ENCODE measurements at regions not wholly inside any gene's neighbourhood (a gene's known extent, or its start where the extent isn't known, plus 50 kb on each side); places are given as distances from the start of the nearest gene placed in this dataset.

GRCh38 chr14:66087231-66087630 lies 398.9 kb upstream of the CCDC196 start (continued):
- no peak for TF ChIP-seq CTCF (conservative IDR thresholded peaks at IDR 0.05; ENCODE audit: low read depth in 2 of 2)
- TF ChIP-seq ZNF114 (CRISPR knock-in tag; IDR thresholded peaks at IDR 0.05) = no peak
- TF ChIP-seq ETS1 (IDR thresholded peaks at IDR 0.05) = no peak
- TF ChIP-seq NANOG (IDR thresholded peaks at IDR 0.05; ENCODE audit: borderline replicate concordance) = no peak
- TF ChIP-seq JUNB (IDR thresholded peaks at IDR 0.05; ENCODE audit: unreplicated experiment) = no peak

- Mint-ChIP-seq H3K27me3 (ENCODE audit: insufficient read depth, low read depth, poor library complexity) (peaks cover 6% of the 10 kb centered on the region), H3K27ac (no peak overlapping the region), H3K4me1 (no peaks in the 10 kb centered on the region), H3K4me3 (no peak overlapping the region), H3K9me3 (no peaks in the 10 kb centered on the region), H3K36me3 (ENCODE audit: low read depth) (no peaks in the 10 kb centered on the region)
- Histone ChIP-seq H3F3A (replicated peaks; ENCODE audit: low read depth) (no peaks in the 10 kb centered on the region), H3K4me1 (ENCODE audit: insufficient read depth) (no peaks in the 10 kb centered on the region), H3K4me2 (no peak overlapping the region), H4K20me1 (replicated peaks; ENCODE audit: insufficient read depth) (no peaks in the 10 kb centered on the region), H3K27me3 (ENCODE audit: insufficient read depth) (no peaks in the 10 kb centered on the region), H2AFZ (no peak overlapping the region), H3K9me2 (ENCODE audit: insufficient read depth) (peaks cover 3% of the 10 kb centered on the region; the same call in 1 of the 2 replicates), H3K27ac (ENCODE audit: low read depth) (no peak overlapping the region), H3K36me3 (ENCODE audit: insufficient read depth) (no peaks in the 10 kb centered on the region), H3K4me3 (no peak overlapping the region), H3K79me2 (replicated peaks; ENCODE audit: insufficient read depth) (no peaks in the 10 kb centered on the region)
- no peak for DNase-seq (ENCODE audit: low spot score)
- no peak for ATAC-seq
- TF ChIP-seq EZH2phosphoT487 (IDR thresholded peaks at IDR 0.05; ENCODE audit: unreplicated experiment) = no peak
- TF ChIP-seq REST (IDR thresholded peaks at IDR 0.05; ENCODE audit: unreplicated experiment) = no peak
- TF ChIP-seq NANOG (IDR thresholded peaks at IDR 0.05; ENCODE audit: borderline replicate concordance) = no peak
- TF ChIP-seq ZNF462 (CRISPR knock-in tag; IDR thresholded peaks at IDR 0.05) = no peak
- no peak for TF ChIP-seq EZH2 (IDR thresholded peaks at IDR 0.05; ENCODE audit: low read depth, unreplicated experiment)
- no peak for TF ChIP-seq ZNF331 (CRISPR knock-in tag; IDR thresholded peaks at IDR 0.05; ENCODE audit: low read depth)
- TF ChIP-seq ZNF114 (CRISPR knock-in tag; IDR thresholded peaks at IDR 0.05) = no peak
- no peak for TF ChIP-seq CTCF (conservative IDR thresholded peaks at IDR 0.05; ENCODE audit: low read depth in 2 of 2)
These were observed 397.5 kb upstream of the CCDC196 start for GRCh38 chr14:66088656-66089055.
